ENCODE measurements at regions not wholly inside any gene's neighbourhood (a gene's known extent, or its start where the extent isn't known, plus 50 kb on each side); places are given as distances from the start of the nearest gene placed in this dataset.

GRCh38 chr1:193939585-193939984 is 753.2 kb upstream of the B3GALT2 start:
- POLR2A ChIA-PET, result no interaction called here
- TF ChIP-seq, protein P1, sequence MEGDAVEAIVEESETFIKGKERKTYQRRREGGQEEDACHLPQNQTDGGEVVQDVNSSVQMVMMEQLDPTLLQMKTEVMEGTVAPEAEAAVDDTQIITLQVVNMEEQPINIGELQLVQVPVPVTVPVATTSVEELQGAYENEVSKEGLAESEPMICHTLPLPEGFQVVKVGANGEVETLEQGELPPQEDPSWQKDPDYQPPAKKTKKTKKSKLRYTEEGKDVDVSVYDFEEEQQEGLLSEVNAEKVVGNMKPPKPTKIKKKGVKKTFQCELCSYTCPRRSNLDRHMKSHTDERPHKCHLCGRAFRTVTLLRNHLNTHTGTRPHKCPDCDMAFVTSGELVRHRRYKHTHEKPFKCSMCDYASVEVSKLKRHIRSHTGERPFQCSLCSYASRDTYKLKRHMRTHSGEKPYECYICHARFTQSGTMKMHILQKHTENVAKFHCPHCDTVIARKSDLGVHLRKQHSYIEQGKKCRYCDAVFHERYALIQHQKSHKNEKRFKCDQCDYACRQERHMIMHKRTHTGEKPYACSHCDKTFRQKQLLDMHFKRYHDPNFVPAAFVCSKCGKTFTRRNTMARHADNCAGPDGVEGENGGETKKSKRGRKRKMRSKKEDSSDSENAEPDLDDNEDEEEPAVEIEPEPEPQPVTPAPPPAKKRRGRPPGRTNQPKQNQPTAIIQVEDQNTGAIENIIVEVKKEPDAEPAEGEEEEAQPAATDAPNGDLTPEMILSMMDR (IDR thresholded peaks at IDR 0.05; ENCODE audit: insufficient read depth, low read length, missing control alignments), result no peak
- DNase-seq (ENCODE audit: low read depth, low spot score), result no peak
- no peak overlapping the region for H3K4me3 ChIP-seq (ENCODE audit: low read depth, low read length)
- CTCF ChIA-PET, result no interaction called here

DNA sequence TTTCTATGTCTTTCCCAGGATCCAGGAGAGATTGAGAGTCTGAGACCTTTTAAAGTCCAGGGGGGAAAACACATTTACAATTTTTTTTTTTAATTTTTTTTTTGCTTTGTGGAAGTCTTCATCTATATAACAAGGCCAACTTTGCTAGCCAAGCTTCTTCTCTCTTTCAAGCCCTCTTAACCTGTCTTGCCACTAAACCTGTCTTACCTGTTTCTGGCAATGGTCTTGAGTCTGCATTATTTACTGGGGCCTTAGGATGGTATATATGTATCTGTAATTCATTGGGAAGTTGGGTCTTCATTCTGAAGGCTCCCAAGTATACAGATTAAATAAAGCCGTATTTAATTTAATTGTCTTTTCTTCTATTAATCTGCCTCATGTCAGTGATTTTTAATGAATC is 750.9 kb upstream of the B3GALT2 start:
- TF ChIP-seq, protein P1 (IDR thresholded peaks at IDR 0.05; ENCODE audit: insufficient read depth, low read length, missing control alignments), result no peak
- no peak overlapping the region for H3K4me3 ChIP-seq (ENCODE audit: low read depth, low read length)
- DNase-seq (ENCODE audit: low read depth, low spot score), result no peak
- ChIA-PET POLR2A (no interaction called here), CTCF (no interaction called here)

DNA sequence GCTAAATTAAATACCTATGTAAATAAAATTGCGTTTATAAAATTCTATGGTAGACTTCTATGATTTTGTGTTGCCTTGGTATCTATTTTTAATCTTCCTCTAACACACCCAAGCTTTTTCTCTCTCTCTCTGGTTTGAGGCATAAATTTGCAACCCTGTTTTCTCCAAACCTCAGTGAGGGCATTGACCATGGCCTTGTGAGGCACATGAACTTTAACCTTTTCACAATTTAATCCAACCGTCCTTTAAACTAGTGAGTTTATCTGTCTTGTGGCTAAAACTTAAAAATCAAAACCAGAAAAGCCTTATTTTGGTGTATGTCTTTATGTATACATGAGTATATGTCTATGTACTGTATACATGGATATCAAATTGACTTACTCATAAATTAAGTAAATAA is 746.6 kb upstream of the B3GALT2 start:
- TF ChIP-seq, protein P1 (IDR thresholded peaks at IDR 0.05; ENCODE audit: insufficient read depth, low read length, missing control alignments), result no peak
- no peak overlapping the region for H3K4me3 ChIP-seq (ENCODE audit: low read depth, low read length)
- POLR2A ChIA-PET, result no interaction called here
- DNase-seq (ENCODE audit: low read depth, low spot score), result no peak
- CTCF ChIA-PET, result no interaction called here

DNA sequence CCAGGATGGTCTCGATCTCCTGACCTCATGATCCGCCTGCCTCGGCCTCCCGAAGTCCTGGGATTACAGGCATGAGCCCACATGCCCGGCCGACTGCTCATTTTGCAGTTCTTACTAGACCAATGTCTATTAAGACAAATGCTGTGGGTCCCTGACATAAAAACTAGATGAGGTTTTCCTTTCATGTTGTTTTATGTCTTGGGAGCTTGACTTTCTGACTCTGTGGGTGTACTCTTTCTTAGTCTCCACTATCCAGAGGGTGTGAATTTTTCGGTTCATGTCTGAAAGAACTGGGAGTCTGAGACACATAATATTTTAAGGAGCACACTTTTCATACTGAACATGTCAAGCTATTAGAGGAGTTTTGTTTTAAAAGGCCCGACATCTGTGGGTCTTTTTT is 744.9 kb upstream of the B3GALT2 start:
- ChIA-PET POLR2A (no interaction called here), CTCF (no interaction called here)
- TF ChIP-seq, protein P1 (IDR thresholded peaks at IDR 0.05; ENCODE audit: insufficient read depth, low read length, missing control alignments), result no peak
- no peak overlapping the region for H3K4me3 ChIP-seq (ENCODE audit: low read depth, low read length)
- no peak for DNase-seq (ENCODE audit: low read depth, low spot score)

- POLR2A ChIA-PET, result no interaction called here
- no peak for DNase-seq (ENCODE audit: low read depth, low spot score)
These were observed 743.1 kb upstream of the B3GALT2 start for GRCh38 chr1:193929374-193930033.

DNA sequence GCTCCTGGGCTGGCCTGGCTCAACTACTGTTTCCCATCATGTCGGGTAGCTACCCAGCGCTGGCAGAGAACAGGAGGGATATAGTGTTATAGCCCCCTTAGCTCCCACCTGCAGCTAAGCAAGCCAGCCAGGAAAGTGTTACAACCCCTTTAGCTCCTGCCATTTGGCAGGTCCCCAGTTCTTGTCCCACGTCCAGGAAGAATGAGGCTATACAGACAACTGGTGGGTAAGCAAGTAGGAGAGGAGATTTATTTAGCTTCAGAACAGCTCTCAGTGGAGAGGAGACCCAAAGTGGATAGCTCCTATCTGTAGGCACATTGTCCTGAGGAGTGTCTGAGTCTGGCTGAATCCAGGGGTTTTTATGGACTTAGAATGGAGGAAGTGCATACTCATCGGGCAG is 741.1 kb upstream of the B3GALT2 start:
- CTCF ChIA-PET, result no interaction called here
- TF ChIP-seq, protein P1 (IDR thresholded peaks at IDR 0.05; ENCODE audit: insufficient read depth, low read length, missing control alignments), result no peak
- no peak for DNase-seq (ENCODE audit: low read depth, low spot score)
- H3K4me3 ChIP-seq (ENCODE audit: low read depth, low read length), result no peak overlapping the region
- POLR2A ChIA-PET, result no interaction called here

More at GRCh38 chr1:193929374-193930033, 743.1 kb upstream of the B3GALT2 start:
- H3K4me3 ChIP-seq (ENCODE audit: low read depth, low read length), result no peak overlapping the region
- CTCF ChIA-PET, result no interaction called here
- TF ChIP-seq, protein P1 (IDR thresholded peaks at IDR 0.05; ENCODE audit: insufficient read depth, low read length, missing control alignments), result no peak

Data from AG04449 (cell line).